Activated T-cell treated with anti-CD3 and anti-CD28 coated beads, Interleukin-2, amount 50 U/mL, for 72 hours (primary cell): ENCODE measurements at regions not wholly inside any gene's neighbourhood (a gene's known extent, or its start where the extent isn't known, plus 50 kb on each side); places are given as distances from the start of the nearest gene placed in this dataset.

Experiments
- ATAC-seq, 2 donors: fragments of 150-1000 bp; cut with Tn5 transposase; replicated peaks in 1 of 2; 2 replicates each; pipeline ENCODE4 v1.10.0; 2021; ENCODE audit warnings: moderate library complexity in 2 of 2, mild to moderate bottlenecking in 1 of 2
- DNase-seq, 2 donors: peaks; one replicate each; pipeline ENCODE4 v3.0.0; 2021 to 2022; ENCODE audit warnings: mixed read lengths in 1 of 2
- H3K27ac Mint-ChIP-seq: one replicate; pipeline ENCODE4 v1.8.0; 2022; ENCODE audit warnings: mild to moderate bottlenecking, moderate library complexity, mixed read lengths
- H3K27me3 Mint-ChIP-seq: one replicate; pipeline ENCODE4 v1.8.0; 2022; ENCODE audit warnings: low read depth, mixed read lengths
- H3K36me3 Mint-ChIP-seq, 2 donors: one replicate each; pipeline ENCODE4 v1.8.0; 2022; ENCODE audit warnings: mixed read lengths in 2 of 2, mild to moderate bottlenecking in 1 of 2; ENCODE audit not compliant: insufficient read depth in 2 of 2
- H3K4me1 Mint-ChIP-seq: one replicate; pipeline ENCODE4 v1.8.0; 2022; ENCODE audit warnings: low read depth, mixed read lengths
- H3K4me3 Mint-ChIP-seq, 2 donors: one replicate each; pipeline ENCODE4 v1.8.0; 2022; ENCODE audit warnings: mild to moderate bottlenecking in 2 of 2, mixed read lengths in 2 of 2, moderate library complexity in 2 of 2
- H3K9me3 Mint-ChIP-seq, 2 donors: one replicate each; pipeline ENCODE4 v1.8.0; 2022; ENCODE audit warnings: mixed read lengths in 2 of 2

DNA sequence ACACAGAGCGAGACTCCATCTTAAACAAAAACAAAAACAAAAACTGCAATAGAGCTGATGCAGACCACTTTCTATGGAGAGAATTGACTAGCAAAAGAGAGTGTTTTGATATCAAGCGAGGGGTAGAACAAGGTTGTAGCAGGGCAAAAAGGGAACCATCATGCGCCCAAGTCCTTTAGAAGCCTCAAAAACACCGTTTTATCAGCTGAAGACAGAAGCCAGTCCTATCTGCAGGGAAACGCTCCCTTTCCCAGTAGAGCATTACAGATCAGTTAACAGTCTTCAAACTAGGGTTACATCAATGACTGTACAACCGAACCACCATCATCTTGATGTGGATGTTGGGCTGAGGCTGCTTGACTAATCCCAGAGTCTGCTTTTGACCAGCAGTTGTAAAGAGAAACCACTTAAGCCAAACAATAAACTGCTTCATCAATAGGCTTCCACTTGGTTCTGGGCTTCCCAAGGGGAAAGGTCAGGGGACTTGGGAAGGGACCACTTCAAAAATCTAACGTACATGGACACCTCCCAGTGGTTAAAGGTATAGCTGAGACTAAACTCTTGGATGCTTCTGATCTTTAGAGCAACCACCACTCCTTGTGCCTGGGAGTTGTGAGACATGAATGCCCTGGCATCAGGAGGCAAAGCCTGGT lies 59.6 kb upstream of the SPDEF start:
- H3K27me3 Mint-ChIP-seq = no peaks in the 10 kb centered on the region
- H3K4me1 Mint-ChIP-seq = peaks cover 13% of the 10 kb centered on the region
- no peak overlapping the region for H3K27ac Mint-ChIP-seq
- H3K4me3 Mint-ChIP-seq = no peak overlapping the region
- H3K36me3 Mint-ChIP-seq = no peaks in the 10 kb centered on the region
- H3K9me3 Mint-ChIP-seq = no peaks in the 10 kb centered on the region
- no peak for DNase-seq
- ATAC-seq = peak in 1 of 2 donors; percentile 53

DNA sequence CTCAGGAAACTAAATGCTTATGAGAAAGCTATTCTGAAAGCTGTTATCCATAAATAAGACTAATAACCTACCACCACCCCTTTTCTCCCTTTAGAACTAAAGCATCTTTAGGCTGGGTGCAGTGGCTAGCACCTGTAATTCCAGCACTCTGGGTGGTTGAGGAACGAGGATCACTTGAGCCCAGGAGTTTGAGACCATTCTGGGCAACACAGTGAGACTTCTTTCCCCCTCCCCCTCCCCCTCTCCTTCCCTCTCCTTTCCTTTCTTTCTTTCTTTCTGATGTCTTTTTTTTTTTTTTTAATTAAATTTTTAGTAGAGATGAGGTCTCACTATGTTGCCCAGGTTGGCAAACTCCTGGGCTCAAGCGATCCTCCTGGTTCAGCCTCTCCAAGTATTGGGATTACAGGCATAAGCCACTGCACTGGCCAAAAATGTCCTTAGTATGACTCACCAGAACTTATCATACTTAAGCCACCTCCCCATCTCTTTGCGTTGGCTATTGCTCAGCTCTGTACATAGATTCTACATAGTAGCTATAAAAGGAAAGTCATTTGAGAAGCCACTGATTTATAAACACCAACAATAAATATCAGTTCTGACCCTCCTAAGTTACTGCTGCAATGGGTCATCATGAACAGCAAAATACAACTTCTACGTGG lies 54.8 kb upstream of the SPDEF start:
- peaks cover 22% of the 10 kb centered on the region for H3K4me1 Mint-ChIP-seq
- no peak overlapping the region for H3K4me3 Mint-ChIP-seq
- ATAC-seq (no peak), DNase-seq (no peak)
- no peaks in the 10 kb centered on the region for H3K9me3 Mint-ChIP-seq
- H3K36me3 Mint-ChIP-seq = no peaks in the 10 kb centered on the region
- peak overlapping the region; percentile 46 for H3K27ac Mint-ChIP-seq
- H3K27me3 Mint-ChIP-seq = no peaks in the 10 kb centered on the region

DNA sequence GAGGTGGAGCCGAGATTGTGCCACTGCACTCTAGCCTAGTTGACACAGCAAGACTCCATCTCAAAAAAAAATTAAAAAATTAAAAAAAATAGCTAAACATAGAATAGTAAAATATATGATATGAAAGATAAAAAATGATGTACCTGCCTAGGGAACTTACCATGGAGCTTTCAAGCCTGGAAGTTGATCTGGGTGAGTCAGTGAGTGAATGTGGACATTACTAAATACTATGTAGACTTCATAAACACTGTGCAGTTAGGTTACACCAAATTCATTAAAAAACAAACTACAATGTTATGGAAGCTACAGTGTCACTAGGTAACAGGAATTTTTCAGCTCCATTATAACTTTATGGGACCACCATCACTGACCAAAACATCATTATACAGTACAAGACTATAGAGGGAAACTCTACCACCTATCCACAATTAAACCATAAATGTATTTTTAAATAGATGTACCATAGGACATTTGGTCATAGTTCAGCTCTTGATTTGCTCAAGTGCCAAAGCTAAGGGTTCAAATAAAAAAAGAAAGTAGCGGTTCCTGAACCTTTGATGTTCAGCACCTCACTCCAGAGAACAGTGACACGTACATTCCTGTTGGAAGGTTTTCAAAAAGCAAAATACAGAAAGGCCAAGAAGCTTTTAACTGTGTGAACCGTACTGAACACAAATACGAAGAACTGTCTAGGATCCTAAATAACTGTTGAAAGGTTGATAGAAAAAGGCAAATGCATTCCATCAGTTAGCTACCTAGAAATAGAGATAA lies 52.4 kb upstream of the SPDEF start:
- Mint-ChIP-seq H3K27ac (no peak overlapping the region), H3K4me3 (no peak overlapping the region), H3K4me1 (peaks cover 22% of the 10 kb centered on the region), H3K9me3 (no peaks in the 10 kb centered on the region), H3K36me3 (peaks cover 0 to 5% of the 10 kb centered on the region in 2 donors), H3K27me3 (no peaks in the 10 kb centered on the region)
- DNase-seq = no peak
- no peak for ATAC-seq

DNA sequence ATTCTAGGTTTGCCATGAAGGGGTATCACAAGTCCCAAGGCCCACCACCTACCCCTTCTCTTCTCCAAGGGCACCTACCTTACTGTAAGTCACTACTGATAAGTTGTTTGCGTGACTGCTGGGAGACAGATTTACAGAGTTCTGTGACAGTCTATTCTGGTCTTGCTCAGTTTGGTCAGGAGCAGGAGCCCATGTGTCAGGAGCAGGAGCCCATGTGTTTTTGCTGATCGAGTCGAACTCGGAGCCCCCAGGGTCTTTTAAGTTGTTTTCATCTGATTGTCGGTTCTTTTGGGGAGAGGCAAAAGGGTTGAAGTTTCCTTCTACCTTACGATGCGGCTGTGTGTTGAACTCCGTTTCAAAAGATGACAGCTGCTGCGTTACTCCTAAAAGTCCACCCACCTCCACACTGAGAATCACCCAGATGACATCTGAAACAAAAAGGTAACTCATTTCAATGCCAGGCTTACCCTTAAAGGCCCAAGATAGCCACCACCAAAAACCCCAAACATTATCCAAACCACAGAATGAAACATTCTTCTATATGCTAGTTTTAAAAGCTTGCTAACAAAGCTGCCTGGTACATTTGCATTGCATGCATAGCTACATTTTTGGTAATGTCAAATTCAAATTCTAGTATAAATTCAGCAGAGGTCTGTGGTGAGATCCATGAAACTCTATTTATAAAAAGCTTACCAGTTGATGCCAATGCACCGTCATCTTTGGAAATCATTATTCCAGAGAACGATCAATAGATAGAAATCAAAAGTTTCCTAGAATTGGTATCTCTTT lies 50.5 kb upstream of the SPDEF start:
- H3K4me3 Mint-ChIP-seq = no peak overlapping the region
- H3K27ac Mint-ChIP-seq = no peak overlapping the region
- H3K27me3 Mint-ChIP-seq = no peaks in the 10 kb centered on the region
- DNase-seq (no peak), ATAC-seq (no peak)
- H3K36me3 Mint-ChIP-seq = peaks cover 0 to 5% of the 10 kb centered on the region in 2 donors
- no peaks in the 10 kb centered on the region for H3K9me3 Mint-ChIP-seq
- peaks cover 25% of the 10 kb centered on the region for H3K4me1 Mint-ChIP-seq
